ENCODE measurements at regions not wholly inside any gene's neighbourhood (a gene's known extent, or its start where the extent isn't known, plus 50 kb on each side); places are given as distances from the start of the nearest gene placed in this dataset.

DNA sequence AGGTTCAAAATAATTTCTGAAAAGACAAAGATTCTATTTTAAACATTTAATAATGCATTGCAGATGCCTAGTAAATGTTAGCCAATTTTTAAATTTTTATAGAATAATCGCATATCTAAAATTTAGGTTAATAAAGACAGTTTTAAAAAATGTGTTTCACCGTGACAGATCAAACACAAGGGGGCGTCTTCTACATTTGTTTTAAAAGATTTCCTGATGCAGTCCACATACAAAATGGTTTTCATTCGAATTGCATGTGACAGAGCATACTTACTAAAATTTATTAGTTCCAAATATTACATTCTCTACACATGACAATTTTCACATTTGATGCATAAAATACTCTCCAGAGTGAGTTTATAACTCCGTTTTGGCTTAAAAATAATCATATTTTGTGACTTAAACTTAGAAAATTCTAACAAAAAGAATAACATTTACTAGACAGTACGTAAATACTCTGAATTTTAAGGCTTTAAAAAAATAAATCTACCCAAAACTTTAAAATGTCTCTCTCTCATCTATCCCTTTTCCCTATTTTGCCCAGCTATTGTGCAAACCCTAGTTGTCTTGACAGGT, 75.5 kb downstream of the ADAMTS1 start:
- intact Hi-C loops (cut with DNase I; ENCODE audit: low total_unique reads) = no loop called here
- TF ChIP-seq, protein P1, sequence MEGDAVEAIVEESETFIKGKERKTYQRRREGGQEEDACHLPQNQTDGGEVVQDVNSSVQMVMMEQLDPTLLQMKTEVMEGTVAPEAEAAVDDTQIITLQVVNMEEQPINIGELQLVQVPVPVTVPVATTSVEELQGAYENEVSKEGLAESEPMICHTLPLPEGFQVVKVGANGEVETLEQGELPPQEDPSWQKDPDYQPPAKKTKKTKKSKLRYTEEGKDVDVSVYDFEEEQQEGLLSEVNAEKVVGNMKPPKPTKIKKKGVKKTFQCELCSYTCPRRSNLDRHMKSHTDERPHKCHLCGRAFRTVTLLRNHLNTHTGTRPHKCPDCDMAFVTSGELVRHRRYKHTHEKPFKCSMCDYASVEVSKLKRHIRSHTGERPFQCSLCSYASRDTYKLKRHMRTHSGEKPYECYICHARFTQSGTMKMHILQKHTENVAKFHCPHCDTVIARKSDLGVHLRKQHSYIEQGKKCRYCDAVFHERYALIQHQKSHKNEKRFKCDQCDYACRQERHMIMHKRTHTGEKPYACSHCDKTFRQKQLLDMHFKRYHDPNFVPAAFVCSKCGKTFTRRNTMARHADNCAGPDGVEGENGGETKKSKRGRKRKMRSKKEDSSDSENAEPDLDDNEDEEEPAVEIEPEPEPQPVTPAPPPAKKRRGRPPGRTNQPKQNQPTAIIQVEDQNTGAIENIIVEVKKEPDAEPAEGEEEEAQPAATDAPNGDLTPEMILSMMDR (IDR thresholded peaks at IDR 0.05 in 8 of 11, conservative IDR thresholded peaks at IDR 0.05 in 3 of 11) = peak in 8 of 11 experiments; percentile 7 to 47 (median 34)
- no peak for TF ChIP-seq POLR2A (IDR thresholded peaks at IDR 0.05)
- Histone ChIP-seq H3K36me3 (no peaks in the 10 kb centered on the region), H3K4me1 (no peaks in the 10 kb centered on the region), H3K9me3 (no peaks in the 10 kb centered on the region), H3K27me3 (replicated peaks in 1 of 7) (no peaks in the 10 kb centered on the region), H3K4me3 (no peak overlapping the region), H3K27ac (no peak overlapping the region)
- 32 to 40% (median 34%) methylated on average over 6 of the region's 6 CpGs for WGBS, 5 donors
- DNase-seq = no peak

DNA sequence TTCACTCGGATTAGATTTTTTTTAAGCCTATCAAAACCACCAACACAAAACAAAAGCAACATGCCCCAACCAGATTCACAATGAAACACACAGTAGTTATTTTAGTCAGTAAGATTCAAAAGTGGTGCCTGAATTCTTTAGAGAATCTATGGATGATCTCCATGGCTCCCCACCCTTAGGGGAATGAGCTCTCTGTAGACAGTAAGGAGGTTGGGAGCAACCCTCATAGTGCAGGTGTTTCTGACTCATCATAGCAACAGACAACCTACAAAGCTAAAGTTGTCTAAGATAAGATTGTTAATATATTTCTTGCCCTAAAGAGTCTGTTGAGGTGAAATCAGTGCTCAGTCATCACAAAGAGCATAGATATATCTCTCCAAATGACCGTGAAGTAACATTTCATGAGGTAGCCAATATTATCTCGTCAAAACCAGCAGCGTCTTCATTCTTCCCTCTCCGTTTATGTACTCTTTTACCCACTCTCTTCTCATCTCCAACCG, 78.3 kb downstream of the ADAMTS1 start:
- no peak overlapping the region for H3K4me3 ChIP-seq
- no peaks in the 10 kb centered on the region for H3K4me1 ChIP-seq
- intact Hi-C loops (cut with DNase I; ENCODE audit: low total_unique reads) = no loop called here
- TF ChIP-seq, protein P1 (IDR thresholded peaks at IDR 0.05 in 8 of 11, conservative IDR thresholded peaks at IDR 0.05 in 3 of 11) = no peak
- TF ChIP-seq POLR2AphosphoS5 (IDR thresholded peaks at IDR 0.05) = no peak
- TF ChIP-seq POLR2A (IDR thresholded peaks at IDR 0.05) = no peak
- 81 to 89% (median 87%) methylated on average over 6 of the region's 6 CpGs for WGBS, 5 donors
- H3K27me3 ChIP-seq (replicated peaks in 1 of 7) = no peaks in the 10 kb centered on the region
- DNase-seq = no peak
- H3K9me3 ChIP-seq = no peaks in the 10 kb centered on the region
- no peaks in the 10 kb centered on the region for H3K36me3 ChIP-seq
- no peak overlapping the region for H3K27ac ChIP-seq

DNA sequence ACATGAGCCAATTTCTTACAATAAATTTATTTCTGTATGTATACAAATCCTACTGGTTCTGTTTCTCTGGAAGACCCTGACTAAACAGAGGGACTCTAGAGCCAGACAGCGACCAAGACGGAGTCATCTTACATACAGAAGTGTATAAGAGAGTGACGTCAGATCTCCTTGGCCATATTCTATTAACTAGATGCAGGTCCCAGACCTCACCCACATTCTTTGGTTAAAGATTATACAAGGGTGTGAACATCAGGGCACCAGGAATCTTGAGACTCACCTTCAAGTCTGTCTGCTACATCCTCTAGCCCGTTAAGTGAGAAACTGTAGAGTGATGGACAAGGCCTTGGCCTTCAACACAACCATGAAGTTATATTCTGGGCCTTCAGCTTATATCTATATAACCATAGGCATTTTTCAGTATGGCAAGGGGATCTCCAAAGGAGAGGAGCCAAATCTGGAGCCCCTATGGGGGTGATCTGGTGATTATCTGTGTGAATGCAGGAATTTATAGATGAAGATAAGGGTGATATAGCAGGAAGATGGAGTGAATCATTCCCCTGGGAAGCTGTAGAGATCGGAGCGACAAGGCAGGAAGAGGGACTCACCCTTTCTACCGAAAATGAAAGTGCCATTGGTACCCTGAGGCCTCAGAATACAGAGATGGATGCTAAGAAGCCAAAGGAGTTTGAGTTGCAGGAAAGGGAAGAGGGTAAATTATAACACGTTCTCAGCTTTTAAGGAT, 83.9 kb downstream of the ADAMTS1 start:
- intact Hi-C loops (cut with DNase I; ENCODE audit: low total_unique reads) = no loop called here
- Histone ChIP-seq H3K27me3 (replicated peaks in 1 of 7) (no peaks in the 10 kb centered on the region), H3K36me3 (no peaks in the 10 kb centered on the region), H3K27ac (no peak overlapping the region), H3K9me3 (no peaks in the 10 kb centered on the region), H3K4me1 (no peaks in the 10 kb centered on the region), H3K4me3 (no peak overlapping the region)
- TF ChIP-seq POLR2AphosphoS5 (IDR thresholded peaks at IDR 0.05) (no peak), POLR2A (IDR thresholded peaks at IDR 0.05) (no peak)
- TF ChIP-seq, protein P1 (IDR thresholded peaks at IDR 0.05 in 8 of 11, conservative IDR thresholded peaks at IDR 0.05 in 3 of 11) = no peak
- no peak for DNase-seq
- WGBS, 5 donors = 81 to 92% (median 88%) methylated on average over 8 of the region's 8 CpGs

DNA sequence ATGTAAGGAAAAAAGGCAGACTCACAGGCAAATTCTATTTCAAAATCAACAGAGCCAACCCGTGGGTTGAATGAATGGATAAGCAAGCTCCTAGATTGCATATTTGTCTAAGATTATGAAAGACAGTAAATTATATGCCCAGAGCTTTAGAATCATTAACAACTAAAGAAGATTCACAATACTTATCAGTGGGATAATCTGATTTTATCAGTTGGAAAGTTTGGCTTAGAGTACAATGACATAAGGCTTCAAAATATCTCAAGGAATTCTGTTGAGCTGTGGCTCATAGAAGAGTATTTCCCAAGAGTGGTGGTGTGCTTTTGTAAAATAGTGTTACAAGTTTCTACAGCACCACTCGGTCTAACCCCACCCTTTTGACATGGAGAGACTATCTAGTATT, 85.5 kb downstream of the ADAMTS1 start:
- Histone ChIP-seq H3K36me3 (no peaks in the 10 kb centered on the region), H3K27ac (no peak overlapping the region), H3K4me1 (no peaks in the 10 kb centered on the region), H3K27me3 (replicated peaks in 1 of 7) (no peaks in the 10 kb centered on the region), H3K4me3 (no peak overlapping the region), H3K9me3 (no peaks in the 10 kb centered on the region)
- DNase-seq = no peak
- TF ChIP-seq POLR2AphosphoS5 (IDR thresholded peaks at IDR 0.05) (no peak), POLR2A (IDR thresholded peaks at IDR 0.05) (no peak)
- TF ChIP-seq, protein P1 (IDR thresholded peaks at IDR 0.05 in 8 of 11, conservative IDR thresholded peaks at IDR 0.05 in 3 of 11) = no peak
- intact Hi-C loops (cut with DNase I; ENCODE audit: low total_unique reads) = no loop called here
- 71 to 82% (median 76%) methylated on average over 2 of the region's 2 CpGs for WGBS, 5 donors

Measured in spleen (tissue), 11 donors.